B cell (primary cell): ENCODE measurements at regions not wholly inside any gene's neighbourhood (a gene's known extent, or its start where the extent isn't known, plus 50 kb on each side); places are given as distances from the start of the nearest gene placed in this dataset.

Experiments used
- ATAC-seq: fragments of 200-7000 bp; cut with Tn5 transposase; one replicate; pipeline ENCODE4 v1.10.0; 2021; ENCODE audit warnings: low read depth, mild to moderate bottlenecking, moderate number of reproducible peaks, moderate library complexity
- CTCF ChIA-PET: fragments of 350-600 bp; sonication (Branson Sonifier 250); formaldehyde crosslinking; loops from one replicate; lab custom pipeline; 2021; ENCODE audit warnings: antibody characterized with exemption, inconsistent platforms; lab: Charles Lee
- POLR2A ChIA-PET: fragments of 350-600 bp; sonication (Branson Sonifier 250); formaldehyde crosslinking; loops from one replicate; lab custom pipeline; 2021; ENCODE audit warnings: antibody characterized with exemption; lab: Charles Lee
- DNase-seq: peaks from one replicate; pipeline ENCODE4 v3.0.0; 2013
- H2AFZ ChIP-seq: 2 replicates; pipeline ENCODE4 v1.6.1; 2012; ENCODE audit warnings: mild to moderate bottlenecking, low read depth, low read length; ENCODE audit not compliant: insufficient read depth, poor library complexity, severe bottlenecking
- H3K27ac ChIP-seq, 2 donors: 1 replicate in 1 of 2; 2 replicates in 1 of 2; pipeline ENCODE4 v1.5.1; 2012 to 2013; ENCODE audit warnings: low read length in 2 of 2, mild to moderate bottlenecking in 2 of 2, moderate library complexity in 1 of 2
- H3K27me3 ChIP-seq, 4 experiments: fragments of 200-600 bp in 1 of 4; sonication (generic) in 1 of 4; replicated peaks in 1 of 4; 1 replicate in 2 of 4; 2 replicates in 2 of 4; pipeline versions ENCODE4 v1.6.1 to v1.7.0; 2013 to 2016; ENCODE audit warnings: low read length in 3 of 4, mild to moderate bottlenecking in 2 of 4, mixed read lengths in 1 of 4, moderate library complexity in 1 of 4; ENCODE audit not compliant: insufficient read depth in 4 of 4, control insufficient read depth in 3 of 4; ENCODE audit errors: control extremely low read depth in 1 of 4
- H3K36me3 ChIP-seq, 2 experiments: replicated peaks in 1 of 2; 1 replicate in 1 of 2; 2 replicates in 1 of 2; pipeline versions ENCODE4 v1.6.1 to v1.7.1; 2013; ENCODE audit warnings: low read length in 1 of 2; ENCODE audit not compliant: insufficient read depth in 2 of 2, control insufficient read depth in 1 of 2; ENCODE audit errors: control extremely low read depth in 1 of 2, extremely low read depth in 1 of 2
- H3K4me1 ChIP-seq, 2 donors: fragments of 200-600 bp in 1 of 2; sonication (generic) in 1 of 2; 1 replicate in 1 of 2; 2 replicates in 1 of 2; pipeline versions ENCODE4 v1.5.1 to v1.6.1; 2013 to 2017; ENCODE audit warnings: low read length in 2 of 2; ENCODE audit not compliant: control insufficient read depth in 2 of 2, insufficient read depth in 2 of 2
- H3K4me2 ChIP-seq: replicated peaks from 2 replicates; pipeline ENCODE3; 2012; ENCODE audit warnings: mild to moderate bottlenecking, low read depth, low read length; ENCODE audit not compliant: poor library complexity, severe bottlenecking
- H3K4me3 ChIP-seq, 5 experiments: fragments of 200-600 bp in 1 of 5; sonication (generic) in 1 of 5; 1 replicate in 3 of 5; 2 replicates in 2 of 5; pipeline versions ENCODE4 v1.5.1 to v1.7.0; 2011 to 2016; ENCODE audit warnings: low read length in 4 of 5, mild to moderate bottlenecking in 4 of 5, low read depth in 2 of 5, control low read depth in 1 of 5, moderate library complexity in 1 of 5; ENCODE audit not compliant: insufficient read depth in 1 of 5; ENCODE audit errors: control extremely low read depth in 1 of 5, extremely low read depth in 1 of 5
- H3K79me2 ChIP-seq: fragments of 200-600 bp; sonication (generic); one replicate; pipeline ENCODE4 v1.6.0; 2016; ENCODE audit warnings: low read length; ENCODE audit not compliant: control insufficient read depth, insufficient read depth
- H3K9ac ChIP-seq: fragments of 200-600 bp; sonication (generic); 2 replicates; pipeline ENCODE4 v1.6.1; 2017; ENCODE audit warnings: mild to moderate bottlenecking, low read length, moderate library complexity
- H3K9me3 ChIP-seq, 3 donors: one replicate each; pipeline versions ENCODE4 v1.6.1 to v1.7.1; 2013; ENCODE audit warnings: low read length in 2 of 3; ENCODE audit not compliant: control insufficient read depth in 2 of 3, insufficient read depth in 1 of 3; ENCODE audit errors: control extremely low read depth in 1 of 3
- H4K20me1 ChIP-seq: 2 replicates; pipeline ENCODE4 v1.6.0; 2012; ENCODE audit warnings: mild to moderate bottlenecking, low read length; ENCODE audit not compliant: insufficient read depth, control insufficient read depth, poor library complexity, severe bottlenecking
- H3K27ac Mint-ChIP-seq: one replicate; pipeline ENCODE4 v1.8.0; 2021; ENCODE audit warnings: mixed read lengths
- H3K27me3 Mint-ChIP-seq: one replicate; pipeline ENCODE4 v1.8.0; 2021; ENCODE audit warnings: mixed read lengths
- H3K4me1 Mint-ChIP-seq: one replicate; pipeline ENCODE4 v1.8.0; 2021; ENCODE audit warnings: mixed read lengths
- H3K4me3 Mint-ChIP-seq: one replicate; pipeline ENCODE4 v1.8.0; 2021; ENCODE audit warnings: mixed read lengths
- H3K9me3 Mint-ChIP-seq: one replicate; pipeline ENCODE4 v1.8.0; 2022; ENCODE audit warnings: mixed read lengths; ENCODE audit not compliant: insufficient read depth
- CTCF ChIP-seq: fragments of 200-600 bp; IDR thresholded peaks from one replicate; pipeline ENCODE4 v1.8.0; 2022; ENCODE audit warnings: antibody characterized with exemption, mild to moderate bottlenecking
- EZH2 ChIP-seq: IDR thresholded peaks from 2 replicates; pipeline ENCODE4 v1.6.1; 2012; ENCODE audit warnings: borderline replicate concordance, low read depth, mild to moderate bottlenecking, moderate library complexity, low read length; ENCODE audit not compliant: insufficient read depth, poor library complexity, severe bottlenecking
- WGBS: methylation state at CpG from one replicate; pipeline ENCODE4 v1.1.5; 2013; ENCODE audit warnings: missing lambda C conversion rate; ENCODE audit not compliant: insufficient coverage; 5-methylcytosine and 5-hydroxymethylcytosine counted together
- intact Hi-C: fragments of 100-400 bp; cut with micrococcal nuclease; formaldehyde crosslinking; loops from one replicate; pipeline ENCODE4 v1.10.0; 2022

GRCh38 chrX:103437147-103437873 lies 61.0 kb downstream of the BEX3 start:
- no peaks in the 10 kb centered on the region for H3K27me3 Mint-ChIP-seq
- POLR2A ChIA-PET, result no interaction called here
- H3K4me2 ChIP-seq, result no peak overlapping the region
- intact Hi-C loops, result no loop called here
- no peak overlapping the region for H3K9ac ChIP-seq
- H3K36me3 ChIP-seq, result no peaks in the 10 kb centered on the region
- no peaks in the 10 kb centered on the region for H3K4me1 ChIP-seq
- no peaks in the 10 kb centered on the region for H3K27me3 ChIP-seq
- TF ChIP-seq EZH2, result no peak
- TF ChIP-seq CTCF, result no peak
- no peak overlapping the region for H3K27ac Mint-ChIP-seq
- H3K4me1 Mint-ChIP-seq, result no peaks in the 10 kb centered on the region
- H3K79me2 ChIP-seq, result no peaks in the 10 kb centered on the region
- H3K9me3 Mint-ChIP-seq, result no peaks in the 10 kb centered on the region
- no peak for DNase-seq
- H3K4me3 Mint-ChIP-seq, result no peak overlapping the region
- H2AFZ ChIP-seq, result no peak overlapping the region
- no peak overlapping the region for H3K4me3 ChIP-seq
- H3K9me3 ChIP-seq, result no peaks in the 10 kb centered on the region
- no peaks in the 10 kb centered on the region for H4K20me1 ChIP-seq
- ATAC-seq, result no peak
- no peak overlapping the region for H3K27ac ChIP-seq
- WGBS, result 94% methylated on average over 3 of the region's 5 CpGs
- CTCF ChIA-PET, result no interaction called here

- POLR2A ChIA-PET, result no interaction called here
- H3K27ac Mint-ChIP-seq, result no peak overlapping the region
- H3K79me2 ChIP-seq, result no peaks in the 10 kb centered on the region
- no peak overlapping the region for H3K4me2 ChIP-seq
- H3K4me3 Mint-ChIP-seq, result no peak overlapping the region
- H3K27me3 Mint-ChIP-seq, result no peaks in the 10 kb centered on the region
- no peak overlapping the region for H3K4me3 ChIP-seq
- H3K27me3 ChIP-seq, result no peaks in the 10 kb centered on the region
- no peak overlapping the region for H3K27ac ChIP-seq
- WGBS, result no CpG with 5 or more reads among the region's 2 CpGs
- H2AFZ ChIP-seq, result no peak overlapping the region
- no peaks in the 10 kb centered on the region for H4K20me1 ChIP-seq
- DNase-seq, result no peak
- no peak overlapping the region for H3K9ac ChIP-seq
- CTCF ChIA-PET, result no interaction called here
- H3K9me3 ChIP-seq, result no peaks in the 10 kb centered on the region
- no peaks in the 10 kb centered on the region for H3K4me1 ChIP-seq
- ATAC-seq, result no peak
- no peaks in the 10 kb centered on the region for H3K9me3 Mint-ChIP-seq
- no peaks in the 10 kb centered on the region for H3K36me3 ChIP-seq
- no peaks in the 10 kb centered on the region for H3K4me1 Mint-ChIP-seq
- no peak for TF ChIP-seq CTCF
- no peak for TF ChIP-seq EZH2
- intact Hi-C loops, result no loop called here
These were observed 62.8 kb downstream of the BEX3 start for GRCh38 chrX:103439161-103439560.
